ENCODE measurements at regions not wholly inside any gene's neighbourhood (a gene's known extent, or its start where the extent isn't known, plus 50 kb on each side); places are given as distances from the start of the nearest gene placed in this dataset.
"Not testable (repeated sequence)": the region's sequence is repeated elsewhere in the genome, so short reads cannot be mapped to it uniquely, and the experiment has no call there.

DNA sequence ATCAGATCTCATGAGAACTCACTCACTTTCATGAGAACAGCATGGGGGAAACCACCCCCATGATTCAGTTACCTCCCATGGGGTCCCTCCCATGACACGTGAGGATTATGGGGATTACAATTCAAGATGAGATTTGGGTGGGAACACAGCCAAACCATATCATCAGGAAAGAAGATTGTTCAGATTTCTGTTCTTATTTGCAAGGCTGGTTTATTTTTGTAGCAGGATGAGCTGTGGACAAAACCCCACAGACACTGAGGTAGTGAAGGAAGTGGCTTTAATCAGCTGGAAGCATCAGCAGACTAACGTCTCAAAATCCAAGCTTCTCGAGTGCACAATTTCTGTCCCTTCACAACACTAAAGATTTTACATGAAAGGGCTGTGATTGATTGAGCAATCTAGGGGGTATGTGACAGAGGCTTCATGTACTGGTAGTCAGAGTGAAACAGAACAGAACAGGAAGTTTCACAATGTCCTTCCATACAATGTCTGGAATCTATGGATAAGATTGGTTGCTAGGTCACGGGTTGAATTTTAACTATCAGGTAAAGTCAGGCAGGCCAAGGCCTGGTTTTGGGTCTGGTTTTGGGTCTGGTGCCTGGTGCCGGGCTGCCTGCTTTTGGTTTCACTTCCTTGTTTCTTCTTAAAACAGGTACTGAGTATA is 91.3 kb upstream of the ZNF366 start:
- no peak overlapping the region for H3K9ac ChIP-seq (ENCODE audit: low read depth, low read length)
- no peaks in the 10 kb centered on the region for H3K36me3 ChIP-seq (ENCODE audit: control insufficient read depth, insufficient read depth, low read length)
- peaks cover 7% of the 10 kb centered on the region; the same call in 1 of the 2 replicates for H3K4me1 ChIP-seq (ENCODE audit: control insufficient read depth, insufficient read depth, low read length)
- no peaks in the 10 kb centered on the region for H3K9me3 ChIP-seq (ENCODE audit: control insufficient read depth, insufficient read depth, low read length)
- H3K4me3 ChIP-seq (ENCODE audit: low read depth, low read length): no peak overlapping the region
- H3K27ac ChIP-seq (ENCODE audit: low read depth, low read length): no peak overlapping the region
- H3K27me3 ChIP-seq (ENCODE audit: control insufficient read depth, insufficient read depth, low read length): no peaks in the 10 kb centered on the region

DNA sequence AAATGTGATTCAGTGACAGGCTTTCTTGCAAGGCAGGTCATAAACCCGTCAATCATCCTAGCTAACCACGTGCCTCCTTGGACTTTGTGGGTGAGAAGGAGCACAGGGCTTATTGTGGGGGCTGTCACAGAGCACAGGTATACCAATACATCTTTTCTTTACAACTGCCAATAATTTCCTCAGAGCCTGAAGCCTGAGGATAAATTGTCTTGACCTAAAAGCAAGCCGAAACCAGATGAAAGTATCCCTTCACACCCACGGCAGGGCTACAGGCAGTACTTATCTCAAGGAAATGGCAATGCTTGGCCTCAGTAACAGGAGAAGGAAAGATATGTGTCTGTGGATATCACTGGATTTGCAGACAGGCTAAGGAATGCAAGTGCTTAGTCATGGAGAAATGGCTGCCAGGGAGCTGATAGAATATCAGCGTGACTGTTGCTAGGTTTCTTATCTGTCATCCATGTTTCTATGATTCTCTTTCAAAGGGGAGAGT is 90.3 kb upstream of the ZNF366 start:
- Histone ChIP-seq H3K4me1 (ENCODE audit: control insufficient read depth, insufficient read depth, low read length) (peaks cover 7% of the 10 kb centered on the region; the same call in 1 of the 2 replicates), H3K9me3 (ENCODE audit: control insufficient read depth, insufficient read depth, low read length) (no peaks in the 10 kb centered on the region), H3K4me3 (ENCODE audit: low read depth, low read length) (no peak overlapping the region), H3K36me3 (ENCODE audit: control insufficient read depth, insufficient read depth, low read length) (no peaks in the 10 kb centered on the region), H3K9ac (ENCODE audit: low read depth, low read length) (no peak overlapping the region), H3K27ac (ENCODE audit: low read depth, low read length) (no peak overlapping the region), H3K27me3 (ENCODE audit: control insufficient read depth, insufficient read depth, low read length) (no peaks in the 10 kb centered on the region)

- Histone ChIP-seq H3K9me3 (ENCODE audit: control insufficient read depth, insufficient read depth, low read length) (no peaks in the 10 kb centered on the region), H3K4me1 (ENCODE audit: control insufficient read depth, insufficient read depth, low read length) (peaks cover 7% of the 10 kb centered on the region; the same call in 1 of the 2 replicates), H3K27ac (ENCODE audit: low read depth, low read length) (no peak overlapping the region), H3K4me3 (ENCODE audit: low read depth, low read length) (no peak overlapping the region), H3K9ac (ENCODE audit: low read depth, low read length) (no peak overlapping the region), H3K36me3 (ENCODE audit: control insufficient read depth, insufficient read depth, low read length) (no peaks in the 10 kb centered on the region), H3K27me3 (ENCODE audit: control insufficient read depth, insufficient read depth, low read length) (no peaks in the 10 kb centered on the region)
These were observed 89.7 kb upstream of the ZNF366 start for GRCh38 chr5:72596956-72597355.

GRCh38 chr5:72588640-72589039 is 81.4 kb upstream of the ZNF366 start:
- Histone ChIP-seq H3K9me3 (ENCODE audit: control insufficient read depth, insufficient read depth, low read length) (no peaks in the 10 kb centered on the region), H3K36me3 (ENCODE audit: control insufficient read depth, insufficient read depth, low read length) (no peaks in the 10 kb centered on the region), H3K27me3 (ENCODE audit: control insufficient read depth, insufficient read depth, low read length) (no peaks in the 10 kb centered on the region), H3K9ac (ENCODE audit: low read depth, low read length) (no peak overlapping the region), H3K4me1 (ENCODE audit: control insufficient read depth, insufficient read depth, low read length) (peaks cover 7% of the 10 kb centered on the region; the same call in 1 of the 2 replicates), H3K27ac (ENCODE audit: low read depth, low read length) (no peak overlapping the region), H3K4me3 (ENCODE audit: low read depth, low read length) (no peak overlapping the region)

- H3K4me1 ChIP-seq (ENCODE audit: control insufficient read depth, insufficient read depth, low read length): peaks cover 7% of the 10 kb centered on the region; the same call in 1 of the 2 replicates
- H3K36me3 ChIP-seq (ENCODE audit: control insufficient read depth, insufficient read depth, low read length): no peaks in the 10 kb centered on the region
- H3K27ac ChIP-seq (ENCODE audit: low read depth, low read length): no peak overlapping the region
- H3K27me3 ChIP-seq (ENCODE audit: control insufficient read depth, insufficient read depth, low read length): no peaks in the 10 kb centered on the region
- no peak overlapping the region for H3K9ac ChIP-seq (ENCODE audit: low read depth, low read length)
- no peaks in the 10 kb centered on the region for H3K9me3 ChIP-seq (ENCODE audit: control insufficient read depth, insufficient read depth, low read length)
- H3K4me3 ChIP-seq (ENCODE audit: low read depth, low read length): no peak overlapping the region
These were observed 80.6 kb upstream of the ZNF366 start for GRCh38 chr5:72587661-72588308.

GRCh38 chr5:72586788-72587530 is 79.7 kb upstream of the ZNF366 start:
- Histone ChIP-seq H3K4me1 (ENCODE audit: control insufficient read depth, insufficient read depth, low read length) (peaks cover 7% of the 10 kb centered on the region; the same call in 1 of the 2 replicates), H3K9me3 (ENCODE audit: control insufficient read depth, insufficient read depth, low read length) (no peaks in the 10 kb centered on the region), H3K27me3 (ENCODE audit: control insufficient read depth, insufficient read depth, low read length) (no peaks in the 10 kb centered on the region), H3K36me3 (ENCODE audit: control insufficient read depth, insufficient read depth, low read length) (no peaks in the 10 kb centered on the region), H3K27ac (ENCODE audit: low read depth, low read length) (no peak overlapping the region), H3K9ac (ENCODE audit: low read depth, low read length) (no peak overlapping the region), H3K4me3 (ENCODE audit: low read depth, low read length) (no peak overlapping the region)

GRCh38 chr5:72584466-72584865 is 77.3 kb upstream of the ZNF366 start:
- H3K4me3 ChIP-seq (ENCODE audit: low read depth, low read length): no peak overlapping the region
- no peaks in the 10 kb centered on the region for H3K9me3 ChIP-seq (ENCODE audit: control insufficient read depth, insufficient read depth, low read length)
- H3K36me3 ChIP-seq (ENCODE audit: control insufficient read depth, insufficient read depth, low read length): no peaks in the 10 kb centered on the region
- H3K9ac ChIP-seq (ENCODE audit: low read depth, low read length): no peak overlapping the region
- H3K4me1 ChIP-seq (ENCODE audit: control insufficient read depth, insufficient read depth, low read length): peaks cover 7% of the 10 kb centered on the region; the same call in 1 of the 2 replicates
- no peaks in the 10 kb centered on the region for H3K27me3 ChIP-seq (ENCODE audit: control insufficient read depth, insufficient read depth, low read length)
- H3K27ac ChIP-seq (ENCODE audit: low read depth, low read length): no peak overlapping the region

GRCh38 chr5:72579290-72579689 is 72.1 kb upstream of the ZNF366 start:
- not testable (repeated sequence) for H3K27ac ChIP-seq (ENCODE audit: low read depth, low read length); H3K4me3 ChIP-seq (ENCODE audit: low read depth, low read length); H3K9ac ChIP-seq (ENCODE audit: low read depth, low read length); H3K36me3 ChIP-seq (ENCODE audit: control insufficient read depth, insufficient read depth, low read length); H3K4me1 ChIP-seq (ENCODE audit: control insufficient read depth, insufficient read depth, low read length); H3K27me3 ChIP-seq (ENCODE audit: control insufficient read depth, insufficient read depth, low read length)
- H3K9me3 ChIP-seq (ENCODE audit: control insufficient read depth, insufficient read depth, low read length): peaks cover 11% of the 10 kb centered on the region; the same call in 1 of the 2 replicates

DNA sequence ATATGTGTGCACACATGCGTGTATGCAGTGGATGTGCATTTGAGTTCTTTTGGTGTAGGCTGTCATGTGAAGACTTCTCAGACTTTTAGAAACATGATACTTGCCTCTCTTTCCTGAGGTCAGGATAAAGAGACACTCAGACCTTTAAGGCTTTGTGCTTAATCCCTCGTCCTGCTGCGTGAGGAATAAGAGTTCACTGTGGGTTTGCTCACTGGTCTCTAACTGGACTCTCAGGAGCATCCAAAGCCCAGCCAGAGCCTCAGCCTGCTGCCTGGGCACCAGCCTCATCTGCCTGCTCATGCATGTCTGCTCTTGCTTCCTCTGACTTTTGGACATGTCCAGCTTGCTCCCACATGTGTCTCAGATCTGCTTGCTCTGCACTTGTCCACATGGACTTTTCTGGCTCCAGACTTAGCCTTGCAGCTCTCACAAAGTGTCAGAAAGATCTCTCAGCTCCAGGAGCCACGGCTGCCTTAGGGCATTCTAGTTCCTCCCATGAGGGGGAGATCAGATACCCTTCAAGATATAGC is 65.1 kb upstream of the ZNF366 start:
- Histone ChIP-seq H3K4me1 (ENCODE audit: control insufficient read depth, insufficient read depth, low read length) (no peaks in the 10 kb centered on the region), H3K36me3 (ENCODE audit: control insufficient read depth, insufficient read depth, low read length) (no peaks in the 10 kb centered on the region), H3K27me3 (ENCODE audit: control insufficient read depth, insufficient read depth, low read length) (no peaks in the 10 kb centered on the region), H3K27ac (ENCODE audit: low read depth, low read length) (no peak overlapping the region), H3K4me3 (ENCODE audit: low read depth, low read length) (no peak overlapping the region), H3K9ac (ENCODE audit: low read depth, low read length) (no peak overlapping the region), H3K9me3 (ENCODE audit: control insufficient read depth, insufficient read depth, low read length) (peaks cover 8% of the 10 kb centered on the region; the same call in 1 of the 2 replicates)

GRCh38 chr5:72569408-72569944 is 62.3 kb upstream of the ZNF366 start:
- no peaks in the 10 kb centered on the region for H3K9me3 ChIP-seq (ENCODE audit: control insufficient read depth, insufficient read depth, low read length)
- no peak overlapping the region for H3K9ac ChIP-seq (ENCODE audit: low read depth, low read length)

More at GRCh38 chr5:72569408-72569944, 62.3 kb upstream of the ZNF366 start:
- Histone ChIP-seq H3K27ac (ENCODE audit: low read depth, low read length) (no peak overlapping the region), H3K27me3 (ENCODE audit: control insufficient read depth, insufficient read depth, low read length) (no peaks in the 10 kb centered on the region), H3K4me3 (ENCODE audit: low read depth, low read length) (no peak overlapping the region), H3K36me3 (ENCODE audit: control insufficient read depth, insufficient read depth, low read length) (no peaks in the 10 kb centered on the region), H3K4me1 (ENCODE audit: control insufficient read depth, insufficient read depth, low read length) (no peaks in the 10 kb centered on the region)
